Body of pancreas (tissue), 4 donors: ENCODE measurements at regions not wholly inside any gene's neighbourhood (a gene's known extent, or its start where the extent isn't known, plus 50 kb on each side); places are given as distances from the start of the nearest gene placed in this dataset.

Experiments
- ATAC-seq: fragments of 150-250 bp; one replicate; pipeline ENCODE4 v1.9.1; 2016
- DNase-seq, 4 donors: peaks; one replicate each; pipeline ENCODE4 v3.0.0-alpha.2; 2019
- H3K27ac ChIP-seq, 4 donors: fragments of 200-600 bp; sonication (generic); 1 replicate in 3 of 4; 2 replicates in 1 of 4; pipeline versions ENCODE4 v1.5.1 to v1.6.1; 2016 to 2019; ENCODE audit warnings: mild to moderate bottlenecking in 1 of 4, mixed read lengths in 1 of 4, moderate library complexity in 1 of 4
- H3K27me3 ChIP-seq, 2 donors: fragments of 200-600 bp; sonication (generic); one replicate each; pipeline ENCODE4 v1.6.0; 2016; ENCODE audit warnings: mild to moderate bottlenecking in 1 of 2
- H3K36me3 ChIP-seq, 2 donors: fragments of 200-600 bp; sonication (generic); replicated peaks in 1 of 2; 2 replicates each; pipeline ENCODE4 v1.5.1; 2016; ENCODE audit warnings: low read depth in 2 of 2; ENCODE audit not compliant: insufficient read depth in 1 of 2
- H3K4me1 ChIP-seq: fragments of 200-600 bp; sonication (generic); one replicate; pipeline ENCODE4 v1.6.0; 2016
- H3K4me3 ChIP-seq, 2 donors: fragments of 200-600 bp; sonication (generic); 1 replicate in 1 of 2; 2 replicates in 1 of 2; pipeline ENCODE4 v1.5.1; 2016 to 2019
- H3K9me3 ChIP-seq, 3 donors: fragments of 200-600 bp; sonication (generic); 1 replicate in 2 of 3; 2 replicates in 1 of 3; pipeline ENCODE4 v1.5.1; 2016
- CTCF ChIP-seq, 7 experiments: fragments of 450-650 bp in 4 of 7; fragments of 200-600 bp in 3 of 7; sonication (generic) in 3 of 7; IDR thresholded peaks; one replicate each; pipeline ENCODE4 v1.5.1; 2016 to 2019; ENCODE audit warnings: antibody characterized with exemption in 7 of 7
- POLR2A ChIP-seq, 3 donors: fragments of 450-650 bp; IDR thresholded peaks; one replicate each; pipeline ENCODE4 v1.6.1; 2016; ENCODE audit warnings: antibody characterized with exemption in 3 of 3, mild to moderate bottlenecking in 2 of 3
- WGBS, 2 donors: methylation state at CpG; one replicate each; pipeline ENCODE4 v1.1.5; 2017; 5-methylcytosine and 5-hydroxymethylcytosine counted together
- intact Hi-C: fragments of 100-400 bp; cut with DNase I; formaldehyde crosslinking; loops from one replicate; pipeline ENCODE4 v1.15.1; 2023

- Histone ChIP-seq H3K4me1 (peaks cover 28% of the 10 kb centered on the region), H3K9me3 (no peaks in the 10 kb centered on the region), H3K36me3 (no peaks in the 10 kb centered on the region), H3K27ac (no peak overlapping the region), H3K4me3 (no peak overlapping the region), H3K27me3 (no peaks in the 10 kb centered on the region)
- TF ChIP-seq POLR2A (IDR thresholded peaks at IDR 0.05) (no peak), CTCF (IDR thresholded peaks at IDR 0.05) (no peak)
- DNase-seq (no peak), ATAC-seq (no peak)
- intact Hi-C loops, result no loop called here
- WGBS, 2 donors, result 83 to 88% methylated on average over 6 of the region's 6 CpGs
Observed at GRCh38 chr2:9748577-9748976, 94.7 kb upstream of the TAF1B start.

GRCh38 chr2:9749546-9750223 is 93.6 kb upstream of the TAF1B start:
- 70 to 85% methylated on average over 8 to 9 of the region's 9 CpGs for WGBS, 2 donors
- H3K36me3 ChIP-seq, result no peaks in the 10 kb centered on the region
- H3K4me1 ChIP-seq, result peaks cover 29% of the 10 kb centered on the region
- DNase-seq (no peak), ATAC-seq (no peak)
- no peak overlapping the region for H3K27ac ChIP-seq
- no peak for TF ChIP-seq CTCF (IDR thresholded peaks at IDR 0.05)
- TF ChIP-seq POLR2A (IDR thresholded peaks at IDR 0.05), result no peak
- H3K27me3 ChIP-seq, result no peaks in the 10 kb centered on the region
- no peaks in the 10 kb centered on the region for H3K9me3 ChIP-seq
- H3K4me3 ChIP-seq, result no peak overlapping the region
- intact Hi-C loops, result no loop called here

GRCh38 chr2:9750224-9751215 is 92.8 kb upstream of the TAF1B start:
- H3K9me3 ChIP-seq, result no peaks in the 10 kb centered on the region
- no peaks in the 10 kb centered on the region for H3K36me3 ChIP-seq
- WGBS, 2 donors, result 72 to 76% methylated on average over 9 of the region's 9 CpGs
- no peak overlapping the region for H3K27ac ChIP-seq
- TF ChIP-seq POLR2A (IDR thresholded peaks at IDR 0.05) (no peak), CTCF (IDR thresholded peaks at IDR 0.05) (no peak)
- intact Hi-C loops, result no loop called here
- H3K4me1 ChIP-seq, result peaks cover 20% of the 10 kb centered on the region
- DNase-seq, result no peak
- H3K27me3 ChIP-seq, result no peaks in the 10 kb centered on the region
- no peak overlapping the region for H3K4me3 ChIP-seq
- ATAC-seq, result no peak

GRCh38 chr2:9751831-9752230 is 91.4 kb upstream of the TAF1B start:
- Histone ChIP-seq H3K4me1 (peaks cover 16% of the 10 kb centered on the region), H3K9me3 (no peaks in the 10 kb centered on the region), H3K36me3 (no peaks in the 10 kb centered on the region), H3K27me3 (no peaks in the 10 kb centered on the region), H3K4me3 (no peak overlapping the region), H3K27ac (no peak overlapping the region)
- intact Hi-C loops, result no loop called here
- no peak for DNase-seq
- WGBS, 2 donors, result 94% methylated on average over 11 of the region's 11 CpGs
- no peak for ATAC-seq
- TF ChIP-seq CTCF (IDR thresholded peaks at IDR 0.05) (no peak), POLR2A (IDR thresholded peaks at IDR 0.05) (no peak)
